CD8-positive, alpha-beta memory T cell (primary cell): ENCODE measurements at regions not wholly inside any gene's neighbourhood (a gene's known extent, or its start where the extent isn't known, plus 50 kb on each side); places are given as distances from the start of the nearest gene placed in this dataset.
"Not testable (repeated sequence)": the region's sequence is repeated elsewhere in the genome, so short reads cannot be mapped to it uniquely, and the experiment has no call there.

Experiments
- CTCF ChIA-PET: fragments of 350-600 bp; sonication (Branson Sonifier 250); formaldehyde crosslinking; loops from one replicate; lab custom pipeline; 2021; ENCODE audit warnings: antibody characterized with exemption; lab: Charles Lee
- POLR2A ChIA-PET: fragments of 350-600 bp; sonication (Branson Sonifier 250); formaldehyde crosslinking; loops from one replicate; lab custom pipeline; 2021; ENCODE audit warnings: antibody characterized with exemption; lab: Charles Lee
- DNase-seq, 5 donors: peaks; one replicate each; pipeline versions ENCODE4 v3.0.0 to v3.0.0-alpha.2; 2020 to 2022; ENCODE audit warnings: mixed read lengths in 1 of 5
- H3K27ac ChIP-seq: one replicate; pipeline ENCODE4 v1.7.0; 2013; ENCODE audit warnings: low read depth, mild to moderate bottlenecking, low read length, moderate library complexity
- H3K27me3 ChIP-seq: 2 replicates; pipeline ENCODE4 v1.7.0; 2013; ENCODE audit warnings: low read length, mild to moderate bottlenecking; ENCODE audit not compliant: insufficient read depth, poor library complexity, severe bottlenecking
- H3K36me3 ChIP-seq: 2 replicates; pipeline ENCODE4 v1.7.0; 2013; ENCODE audit warnings: mild to moderate bottlenecking, low read length, moderate library complexity; ENCODE audit not compliant: insufficient read depth
- H3K4me1 ChIP-seq: 2 replicates; pipeline ENCODE4 v1.7.0; 2013; ENCODE audit warnings: mild to moderate bottlenecking, low read length, moderate library complexity; ENCODE audit not compliant: insufficient read depth
- H3K4me3 ChIP-seq: 2 replicates; pipeline ENCODE4 v1.7.0; 2013; ENCODE audit warnings: mild to moderate bottlenecking, low read length
- H3K9me3 ChIP-seq: 2 replicates; pipeline ENCODE4 v1.7.0; 2013; ENCODE audit warnings: mild to moderate bottlenecking, low read length
- H3K27ac Mint-ChIP-seq, 8 donors: one replicate each; pipeline ENCODE4 v1.8.0; 2020 to 2021; ENCODE audit warnings: mixed read lengths in 8 of 8, mild to moderate bottlenecking in 6 of 8, inconsistent platforms in 3 of 8, moderate library complexity in 3 of 8
- H3K27me3 Mint-ChIP-seq, 2 donors: one replicate each; pipeline ENCODE4 v1.8.0; 2020 to 2021; ENCODE audit warnings: mixed read lengths in 2 of 2, mild to moderate bottlenecking in 1 of 2, moderate library complexity in 1 of 2
- H3K36me3 Mint-ChIP-seq, 3 donors: one replicate each; pipeline ENCODE4 v1.8.0; 2020 to 2021; ENCODE audit warnings: mixed read lengths in 3 of 3, inconsistent platforms in 1 of 3, mild to moderate bottlenecking in 1 of 3
- H3K4me1 Mint-ChIP-seq, 3 donors: one replicate each; pipeline ENCODE4 v1.8.0; 2020 to 2021; ENCODE audit warnings: mixed read lengths in 3 of 3, inconsistent platforms in 1 of 3, mild to moderate bottlenecking in 1 of 3
- H3K4me3 Mint-ChIP-seq, 7 donors: one replicate each; pipeline ENCODE4 v1.8.0; 2020 to 2021; ENCODE audit warnings: mixed read lengths in 7 of 7, mild to moderate bottlenecking in 6 of 7, moderate library complexity in 4 of 7, inconsistent platforms in 2 of 7
- H3K9me3 Mint-ChIP-seq, 5 donors: one replicate each; pipeline ENCODE4 v1.8.0; 2020 to 2022; ENCODE audit warnings: mixed read lengths in 5 of 5, mild to moderate bottlenecking in 3 of 5, moderate library complexity in 2 of 5, inconsistent platforms in 1 of 5

GRCh38 chr3:152910966-152911365 is 76.0 kb downstream of the P2RY1 start:
- DNase-seq = no peak
- H3K36me3 ChIP-seq = no peaks in the 10 kb centered on the region
- Mint-ChIP-seq H3K9me3 (peaks cover 0 to 5% (median 0%) of the 10 kb centered on the region in 5 donors), H3K27ac (no peak overlapping the region), H3K27me3 (no peaks in the 10 kb centered on the region), H3K4me1 (no peaks in the 10 kb centered on the region), H3K36me3 (no peaks in the 10 kb centered on the region), H3K4me3 (no peak overlapping the region)
- no peak overlapping the region for H3K27ac ChIP-seq
- no peak overlapping the region for H3K4me3 ChIP-seq
- H3K9me3 ChIP-seq = no peaks in the 10 kb centered on the region
- ChIA-PET POLR2A (no interaction called here), CTCF (no interaction called here)
- H3K27me3 ChIP-seq = no peaks in the 10 kb centered on the region
- no peaks in the 10 kb centered on the region for H3K4me1 ChIP-seq

GRCh38 chr3:152914743-152915142 is 79.8 kb downstream of the P2RY1 start:
- H3K4me1 ChIP-seq, H3K27me3 Mint-ChIP-seq, H3K27ac Mint-ChIP-seq, H3K9me3 ChIP-seq, H3K27ac ChIP-seq, H3K4me3 Mint-ChIP-seq, H3K36me3 ChIP-seq, H3K36me3 Mint-ChIP-seq, CTCF ChIA-PET, H3K4me3 ChIP-seq, H3K27me3 ChIP-seq, H3K9me3 Mint-ChIP-seq, DNase-seq, H3K4me1 Mint-ChIP-seq: not testable (repeated sequence)
- POLR2A ChIA-PET = interaction anchor here (0.6 kb wide), 1 partner anchor 163 kb away, joined by 4 read pairs; no protein-coding TSS in a partner anchor

- Mint-ChIP-seq H3K27me3 (no peaks in the 10 kb centered on the region), H3K27ac (no peak overlapping the region), H3K4me3 (no peak overlapping the region), H3K36me3 (no peaks in the 10 kb centered on the region), H3K4me1 (no peaks in the 10 kb centered on the region), H3K9me3 (peaks cover 0 to 1% (median 0%) of the 10 kb centered on the region in 5 donors)
- DNase-seq = no peak
- POLR2A ChIA-PET = no interaction called here
- Histone ChIP-seq H3K27ac (no peak overlapping the region), H3K4me1 (no peaks in the 10 kb centered on the region), H3K36me3 (no peaks in the 10 kb centered on the region), H3K4me3 (no peak overlapping the region), H3K9me3 (no peaks in the 10 kb centered on the region), H3K27me3 (no peaks in the 10 kb centered on the region)
- CTCF ChIA-PET = no interaction called here
Measured at GRCh38 chr3:152915695-152916094, 80.8 kb downstream of the P2RY1 start.

- ChIA-PET POLR2A (no interaction called here), CTCF (no interaction called here)
- no peaks in the 10 kb centered on the region for H3K9me3 ChIP-seq
- no peaks in the 10 kb centered on the region for H3K27me3 Mint-ChIP-seq
- H3K27ac ChIP-seq = no peak overlapping the region
- no peak overlapping the region for H3K4me3 ChIP-seq
- H3K27me3 ChIP-seq = no peaks in the 10 kb centered on the region
- H3K36me3 Mint-ChIP-seq = no peaks in the 10 kb centered on the region
- H3K36me3 ChIP-seq = no peaks in the 10 kb centered on the region
- no peak for DNase-seq
- peaks cover 0 to 1% (median 0%) of the 10 kb centered on the region in 5 donors for H3K9me3 Mint-ChIP-seq
- H3K27ac Mint-ChIP-seq = no peak overlapping the region
- H3K4me1 ChIP-seq = no peaks in the 10 kb centered on the region
- no peaks in the 10 kb centered on the region for H3K4me1 Mint-ChIP-seq
- no peak overlapping the region for H3K4me3 Mint-ChIP-seq
Measured at GRCh38 chr3:152916753-152917279, 81.9 kb downstream of the P2RY1 start.

DNA sequence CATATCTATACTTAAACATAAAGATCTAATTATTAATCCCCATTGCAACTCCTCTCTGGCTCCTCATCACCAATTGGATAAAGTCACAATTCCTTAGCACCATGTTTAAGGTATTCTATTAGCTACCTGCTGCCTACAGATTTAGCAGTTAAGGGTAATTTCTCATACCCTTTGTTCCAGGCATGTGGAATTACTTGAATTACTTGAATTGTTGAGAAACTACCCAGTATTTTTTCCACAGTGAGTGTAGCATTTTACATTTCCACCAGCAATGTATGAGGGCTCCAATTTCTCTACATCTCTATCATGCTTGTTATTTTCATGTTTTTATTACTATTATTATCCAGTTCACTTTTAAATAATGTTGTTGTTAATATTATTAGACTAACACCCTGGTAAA is 86.4 kb downstream of the P2RY1 start:
- Mint-ChIP-seq H3K27me3 (no peaks in the 10 kb centered on the region), H3K36me3 (no peaks in the 10 kb centered on the region), H3K4me1 (no peaks in the 10 kb centered on the region), H3K27ac (no peak overlapping the region), H3K9me3 (no peaks in the 10 kb centered on the region), H3K4me3 (no peak overlapping the region)
- H3K9me3 ChIP-seq = no peaks in the 10 kb centered on the region
- H3K27ac ChIP-seq = no peak overlapping the region
- H3K4me3 ChIP-seq = no peak overlapping the region
- CTCF ChIA-PET = no interaction called here
- H3K4me1 ChIP-seq = no peaks in the 10 kb centered on the region
- POLR2A ChIA-PET = no interaction called here
- H3K27me3 ChIP-seq = no peaks in the 10 kb centered on the region
- H3K36me3 ChIP-seq = no peaks in the 10 kb centered on the region
- no peak for DNase-seq

DNA sequence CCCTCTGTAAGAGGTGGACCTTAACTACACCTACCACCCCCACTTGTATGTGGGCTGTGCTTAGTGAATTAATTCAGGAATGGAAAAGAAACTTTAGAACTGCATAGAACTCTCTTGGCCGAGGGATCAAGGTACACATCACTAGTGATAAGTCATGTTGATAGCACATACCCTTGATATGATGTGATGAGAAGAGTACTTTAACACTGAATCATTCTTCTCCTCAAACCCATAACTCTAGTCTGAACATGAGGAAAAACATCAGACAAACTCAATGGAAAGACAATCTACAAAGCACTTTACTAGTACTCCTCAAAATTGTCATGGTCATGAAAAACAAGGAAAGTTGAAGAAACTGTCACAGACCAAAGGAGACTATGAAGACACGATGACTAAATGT is 87.6 kb downstream of the P2RY1 start:
- Mint-ChIP-seq H3K27ac (no peak overlapping the region), H3K4me3 (no peak overlapping the region), H3K27me3 (peaks cover 0 to 1% of the 10 kb centered on the region in 2 donors), H3K4me1 (no peaks in the 10 kb centered on the region), H3K36me3 (no peaks in the 10 kb centered on the region), H3K9me3 (no peaks in the 10 kb centered on the region)
- H3K4me1 ChIP-seq = no peaks in the 10 kb centered on the region
- no peak overlapping the region for H3K27ac ChIP-seq
- CTCF ChIA-PET = no interaction called here
- no peaks in the 10 kb centered on the region for H3K36me3 ChIP-seq
- DNase-seq = no peak
- H3K4me3 ChIP-seq = no peak overlapping the region
- H3K27me3 ChIP-seq = no peaks in the 10 kb centered on the region
- POLR2A ChIA-PET = no interaction called here
- H3K9me3 ChIP-seq = no peaks in the 10 kb centered on the region

DNA sequence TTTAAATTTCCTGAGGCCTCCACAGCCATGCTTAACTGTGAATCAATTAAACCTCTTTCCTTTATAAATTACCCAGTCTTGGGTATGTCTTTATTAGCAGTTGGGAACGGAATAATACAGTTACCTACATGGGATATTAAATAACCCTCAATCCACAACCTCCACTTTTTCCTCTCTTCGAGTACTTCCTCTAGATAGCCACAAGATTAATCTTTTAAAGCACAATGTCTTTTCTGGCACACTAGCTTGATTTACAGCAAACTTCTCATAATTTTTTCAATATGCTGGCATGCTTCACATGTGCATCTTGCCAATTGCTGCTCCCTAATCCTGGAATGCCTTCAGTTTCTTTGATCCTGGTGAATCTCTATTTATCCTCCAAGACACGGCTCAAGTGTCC is 92.2 kb downstream of the P2RY1 start:
- no peaks in the 10 kb centered on the region for H3K27me3 ChIP-seq

DNA sequence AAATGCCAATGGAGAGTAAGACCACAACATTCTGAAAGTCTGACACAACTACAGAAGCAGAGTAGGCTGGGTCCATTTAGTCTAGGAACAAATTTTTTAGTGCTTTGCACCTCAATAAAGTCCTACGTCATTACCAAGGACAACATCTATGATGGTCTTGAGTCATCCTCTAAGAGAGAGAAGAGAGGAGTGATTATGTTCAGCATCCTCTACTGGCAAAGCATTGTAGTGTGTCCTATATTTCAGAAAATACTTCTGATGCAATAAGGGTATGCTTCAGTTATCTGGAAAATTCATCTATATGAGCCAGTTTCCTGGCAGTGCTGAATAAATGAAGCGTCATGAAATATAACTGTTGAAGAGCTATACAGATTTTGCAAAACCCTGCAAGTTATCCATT is 95.6 kb downstream of the P2RY1 start:
- H3K4me1 Mint-ChIP-seq = no peaks in the 10 kb centered on the region
- H3K4me3 Mint-ChIP-seq = no peak overlapping the region
- ChIA-PET POLR2A (no interaction called here), CTCF (no interaction called here)
- H3K4me1 ChIP-seq = no peaks in the 10 kb centered on the region
- no peaks in the 10 kb centered on the region for H3K27me3 ChIP-seq
- no peaks in the 10 kb centered on the region for H3K36me3 ChIP-seq
- H3K36me3 Mint-ChIP-seq = no peaks in the 10 kb centered on the region
- H3K4me3 ChIP-seq = no peak overlapping the region
- H3K9me3 Mint-ChIP-seq = no peaks in the 10 kb centered on the region
- H3K27me3 Mint-ChIP-seq = peaks cover 3% of the 10 kb centered on the region in 2 donors
- no peak for DNase-seq
- H3K27ac Mint-ChIP-seq = no peak overlapping the region
- no peak overlapping the region for H3K27ac ChIP-seq
- no peaks in the 10 kb centered on the region for H3K9me3 ChIP-seq

More for the DNA sequence above, 92.2 kb downstream of the P2RY1 start:
- no peak for DNase-seq
- Histone ChIP-seq H3K36me3 (no peaks in the 10 kb centered on the region), H3K27ac (no peak overlapping the region), H3K4me3 (no peak overlapping the region), H3K4me1 (no peaks in the 10 kb centered on the region), H3K9me3 (no peaks in the 10 kb centered on the region)
- Mint-ChIP-seq H3K27me3 (peaks cover 0 to 1% of the 10 kb centered on the region in 2 donors), H3K9me3 (no peaks in the 10 kb centered on the region), H3K4me3 (no peak overlapping the region), H3K27ac (no peak overlapping the region), H3K4me1 (no peaks in the 10 kb centered on the region), H3K36me3 (no peaks in the 10 kb centered on the region)
- ChIA-PET POLR2A (no interaction called here), CTCF (no interaction called here)

GRCh38 chr3:152937234-152937633 is 102.3 kb downstream of the P2RY1 start:
- Mint-ChIP-seq H3K36me3 (no peaks in the 10 kb centered on the region), H3K4me1 (no peaks in the 10 kb centered on the region)
- CTCF ChIA-PET = no interaction called here

More at GRCh38 chr3:152937234-152937633, 102.3 kb downstream of the P2RY1 start:
- DNase-seq = no peak
- Mint-ChIP-seq H3K27ac (no peak overlapping the region), H3K27me3 (peaks cover 1 to 3% of the 10 kb centered on the region in 2 donors), H3K4me3 (no peak overlapping the region), H3K9me3 (no peaks in the 10 kb centered on the region)
- no peaks in the 10 kb centered on the region for H3K36me3 ChIP-seq
- no peaks in the 10 kb centered on the region for H3K27me3 ChIP-seq
- H3K27ac ChIP-seq = no peak overlapping the region
- H3K4me1 ChIP-seq = no peaks in the 10 kb centered on the region
- no peak overlapping the region for H3K4me3 ChIP-seq
- POLR2A ChIA-PET = no interaction called here
- H3K9me3 ChIP-seq = no peaks in the 10 kb centered on the region
